Stimulated activated CD4-positive, alpha-beta T cell treated with anti-CD3 and anti-CD28 coated beads, TNF-alpha, amount 100 ng/mL, for 24 hours (primary cell): ENCODE measurements at regions not wholly inside any gene's neighbourhood (a gene's known extent, or its start where the extent isn't known, plus 50 kb on each side); places are given as distances from the start of the nearest gene placed in this dataset.

ENCODE experiments used
- DNase-seq, 3 experiments: peaks; one replicate each; pipeline ENCODE4 v3.0.0-alpha.2; 2020; ENCODE audit warnings: low read depth in 3 of 3

DNA sequence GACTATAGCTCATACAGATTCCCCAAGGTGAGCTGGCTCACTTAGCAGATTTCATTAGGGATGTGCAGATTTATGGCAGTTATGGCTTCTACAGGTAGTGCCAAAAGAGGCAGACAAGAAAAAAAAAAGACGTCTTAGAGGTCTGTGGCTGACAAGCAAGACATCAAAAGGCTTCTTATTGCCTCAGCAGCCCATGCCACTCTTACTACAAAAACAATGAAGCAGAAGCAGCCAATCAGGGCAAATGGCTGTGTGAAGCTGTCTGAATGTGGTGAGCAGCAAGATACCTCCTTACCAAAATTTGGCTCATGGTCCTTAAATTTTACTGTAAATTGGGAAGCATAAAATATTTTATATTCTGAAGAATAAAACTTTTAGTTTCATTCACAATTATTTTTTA lies 557.5 kb upstream of the GOLIM4 start:
- DNase-seq: no peak

DNA sequence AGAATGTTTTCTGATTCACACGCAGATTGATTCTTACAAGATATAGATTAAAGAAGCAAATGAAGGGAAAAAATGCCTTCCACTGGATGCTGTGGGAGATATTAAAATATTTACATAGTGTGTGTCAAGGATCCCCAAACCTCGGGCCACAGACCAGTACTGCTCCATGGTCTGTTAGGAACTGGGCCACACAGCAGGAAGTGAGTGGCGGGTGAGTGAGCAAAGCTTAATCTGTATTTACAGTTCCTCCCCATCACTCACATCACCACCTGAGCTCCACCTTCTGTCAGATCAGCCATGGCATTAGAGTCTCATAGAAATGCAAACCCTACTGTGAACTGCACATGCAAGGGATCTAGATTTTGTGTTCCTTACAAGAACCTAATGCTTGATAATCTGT lies 552.6 kb upstream of the GOLIM4 start:
- DNase-seq: no peak

DNA sequence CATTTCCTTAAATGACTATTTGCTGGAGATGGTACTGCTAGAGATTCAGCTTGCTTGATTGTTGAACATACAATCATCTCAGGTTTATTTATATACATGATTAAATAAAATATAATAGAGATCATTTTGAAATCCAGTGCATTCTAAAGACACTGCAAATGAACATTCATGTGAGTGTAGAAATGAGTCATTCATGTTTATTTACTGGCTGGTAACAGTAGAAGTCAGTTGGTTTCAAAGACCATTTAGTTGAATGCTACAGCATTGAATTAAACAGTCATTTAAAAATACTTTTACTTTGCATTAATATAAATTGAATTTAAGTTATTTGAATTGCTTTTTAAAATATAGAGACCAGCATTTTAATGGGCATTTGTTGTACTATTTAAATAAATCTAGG lies 551.9 kb upstream of the GOLIM4 start:
- no peak for DNase-seq

DNA sequence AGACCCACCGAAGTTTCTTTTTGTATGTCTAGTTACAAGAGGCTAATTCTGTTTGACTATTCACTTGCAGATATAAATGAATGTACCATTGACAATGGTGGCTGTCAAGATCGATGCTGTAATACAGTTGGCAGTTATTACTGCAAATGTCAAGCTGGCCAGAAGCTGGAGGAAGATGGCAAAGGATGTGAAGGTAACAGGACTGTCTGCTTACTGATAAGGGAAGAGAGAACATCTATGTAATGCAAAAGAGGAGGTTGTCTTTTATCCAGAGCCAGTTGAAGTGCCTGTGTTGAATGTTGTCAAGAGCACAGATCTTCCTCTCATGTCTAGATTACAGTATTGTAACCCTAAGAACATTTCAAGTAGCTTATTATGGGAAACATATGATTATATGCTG lies 549.5 kb upstream of the GOLIM4 start:
- no peak for DNase-seq

DNA sequence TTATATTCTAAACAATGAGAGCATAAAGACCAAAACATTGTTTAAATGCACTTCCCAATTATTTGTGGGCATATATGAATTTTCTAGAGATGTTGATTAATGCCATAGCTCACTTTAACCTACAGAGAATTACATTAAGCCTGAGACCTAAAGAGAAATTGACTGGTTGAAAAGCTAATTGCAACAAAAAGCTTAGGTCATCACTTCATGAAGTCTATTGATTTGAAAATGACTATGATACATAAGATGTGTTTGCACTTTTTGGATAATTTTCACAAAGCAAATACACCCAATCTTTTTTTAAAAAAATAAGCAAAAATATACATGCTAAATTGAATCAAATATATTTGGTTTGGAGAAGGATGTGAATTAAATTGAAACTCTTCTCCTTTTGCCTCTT lies 532.8 kb upstream of the GOLIM4 start:
- DNase-seq: no peak

DNA sequence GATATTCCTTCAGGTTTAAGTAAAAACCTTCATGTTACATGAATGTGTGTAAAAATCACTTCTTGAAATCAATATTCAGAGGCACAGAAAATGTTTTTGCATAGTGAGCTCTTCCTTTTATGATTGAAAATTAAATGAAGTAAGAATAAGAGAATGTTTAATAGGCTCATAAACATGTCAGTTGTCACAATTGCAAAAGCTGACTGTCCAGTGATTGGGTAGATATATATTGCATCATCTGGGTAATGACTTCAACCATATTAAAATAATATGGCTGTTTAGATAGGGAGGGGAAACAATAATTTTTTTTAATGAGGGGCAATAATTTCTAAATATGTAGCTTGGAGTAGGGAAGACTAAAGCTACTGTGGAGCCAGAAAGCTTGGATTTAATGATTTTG lies 529.8 kb upstream of the GOLIM4 start:
- no peak for DNase-seq

DNA sequence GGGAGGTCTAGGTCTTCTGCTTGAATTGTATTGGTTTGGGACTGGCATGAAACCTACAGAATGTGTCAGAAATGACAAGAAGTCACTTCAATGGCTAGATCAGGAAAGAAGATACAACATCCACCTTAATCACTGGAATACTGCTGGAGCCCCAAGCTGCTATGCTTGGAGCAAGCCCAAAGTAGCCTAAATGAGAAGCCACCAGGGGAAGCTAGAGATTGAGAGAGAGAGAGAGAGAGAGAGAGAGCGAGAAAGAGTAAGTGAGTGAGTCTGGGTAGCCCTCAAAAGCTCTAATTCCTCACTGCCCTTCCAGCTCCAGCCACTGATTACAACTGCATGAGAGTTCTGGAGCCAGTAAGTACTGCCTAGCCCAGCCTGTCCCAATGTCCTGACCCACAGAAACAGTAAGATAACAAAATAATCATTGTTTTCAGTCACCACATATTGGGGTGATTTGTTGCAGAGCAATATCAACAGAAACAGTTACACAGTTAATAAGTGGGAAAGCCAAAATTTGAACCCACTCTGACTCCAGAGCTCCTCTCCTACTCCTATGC lies 529.2 kb upstream of the GOLIM4 start:
- DNase-seq: no peak

DNA sequence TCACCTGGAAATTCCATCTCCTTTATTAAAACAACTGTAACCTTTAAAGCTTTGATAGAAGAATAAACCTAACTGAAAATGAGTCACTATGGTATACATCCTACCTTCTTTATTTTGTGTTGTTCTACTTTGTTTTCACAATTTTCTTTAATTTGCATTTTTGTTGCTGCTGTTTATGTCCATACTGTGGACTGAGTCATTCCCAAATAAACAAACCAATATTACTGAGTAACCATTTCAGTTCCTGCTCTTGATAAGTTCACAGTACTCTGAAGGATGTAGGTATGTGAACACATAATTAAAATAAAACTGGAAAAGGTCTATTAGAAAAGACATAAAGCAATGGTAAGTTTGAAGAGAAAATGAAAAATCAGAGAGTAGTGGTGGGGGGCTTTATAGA lies 528.5 kb upstream of the GOLIM4 start:
- DNase-seq: no peak

DNA sequence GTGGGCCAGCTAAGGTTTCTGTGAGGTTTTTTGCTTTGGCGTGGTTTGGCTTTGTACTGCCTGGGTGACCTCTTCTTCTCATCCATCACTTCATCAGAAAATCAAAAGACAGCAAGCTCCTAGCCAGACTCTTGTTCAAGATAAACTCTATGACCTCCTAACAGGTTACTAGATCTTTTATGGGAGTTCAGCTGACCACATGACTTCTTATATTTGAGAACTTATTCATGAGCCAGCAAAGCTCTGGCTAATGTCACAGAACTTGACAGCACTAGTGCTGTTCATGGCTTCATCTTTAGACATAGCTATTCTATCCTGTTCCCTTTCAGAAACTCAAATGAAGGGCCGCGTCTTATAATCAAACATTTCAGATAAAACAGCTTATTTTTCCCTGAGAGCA lies 527.1 kb upstream of the GOLIM4 start:
- no peak for DNase-seq

DNA sequence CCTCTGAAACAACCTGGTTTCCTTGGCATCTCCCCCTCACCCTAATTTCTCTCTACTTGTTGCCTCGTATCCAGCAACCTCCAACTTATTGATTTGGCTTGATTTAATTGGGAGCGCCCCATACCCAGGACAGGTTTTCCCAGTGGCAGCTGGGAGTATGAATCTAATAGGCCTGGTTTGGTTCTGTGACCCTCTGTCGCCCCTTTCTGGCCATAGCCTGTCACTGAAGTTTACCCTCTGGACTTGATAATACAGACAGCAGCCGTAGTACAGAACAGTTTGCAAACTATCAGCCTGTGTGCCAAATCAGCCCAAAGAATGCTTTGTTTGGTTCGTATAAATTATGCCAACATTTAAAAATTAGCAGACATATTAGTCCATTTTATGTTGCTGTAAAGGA lies 525.1 kb upstream of the GOLIM4 start:
- no peak for DNase-seq

DNA sequence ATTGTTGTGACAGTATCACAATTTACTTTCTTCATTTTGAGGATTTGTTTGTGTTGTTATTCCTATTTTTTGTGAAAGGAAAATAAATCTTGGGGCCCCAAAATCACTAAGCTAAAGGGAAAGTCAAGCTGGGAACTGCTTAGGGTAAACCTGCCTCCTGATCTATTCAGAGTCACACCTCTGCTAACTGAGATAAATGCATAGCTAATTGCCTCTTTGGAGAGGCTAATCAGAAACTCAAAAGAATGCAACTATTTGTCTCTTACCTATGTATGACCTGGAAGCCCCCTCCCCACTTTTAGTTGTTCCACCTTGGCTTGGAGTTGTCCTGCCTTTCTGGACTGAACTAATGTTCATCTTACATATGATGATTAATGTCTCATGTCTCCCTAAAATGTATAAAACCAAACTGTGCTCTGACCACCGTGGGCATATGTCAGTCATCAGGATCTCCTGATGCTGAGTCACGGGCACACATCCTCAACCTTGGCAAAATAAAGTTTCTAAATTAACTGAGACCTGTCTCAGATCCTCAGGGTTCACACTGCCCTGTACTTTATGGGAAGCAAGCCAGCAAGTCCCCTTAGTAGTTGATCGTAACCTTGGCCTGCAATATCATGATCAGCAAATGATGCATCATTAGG lies 523.2 kb upstream of the GOLIM4 start:
- DNase-seq: no peak

DNA sequence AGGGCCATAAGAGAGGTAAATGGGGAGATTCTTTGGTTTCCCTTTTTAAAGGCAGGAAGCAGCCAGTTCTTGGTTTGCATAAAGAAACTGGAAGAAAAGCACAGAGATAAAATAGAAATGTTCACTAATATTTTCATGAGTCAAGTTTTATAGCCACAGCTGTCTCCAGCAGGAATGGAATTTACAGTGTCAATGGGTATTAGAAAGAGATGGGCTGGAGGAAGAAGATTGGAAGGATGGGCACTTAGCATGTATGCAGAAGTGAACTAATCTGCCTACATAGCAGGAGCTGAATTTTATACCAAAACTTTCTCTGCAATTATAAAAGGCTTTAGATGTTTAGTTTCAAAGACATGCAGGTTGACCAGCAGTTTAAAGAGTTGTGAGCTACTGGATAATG lies 521.9 kb upstream of the GOLIM4 start:
- no peak for DNase-seq

DNA sequence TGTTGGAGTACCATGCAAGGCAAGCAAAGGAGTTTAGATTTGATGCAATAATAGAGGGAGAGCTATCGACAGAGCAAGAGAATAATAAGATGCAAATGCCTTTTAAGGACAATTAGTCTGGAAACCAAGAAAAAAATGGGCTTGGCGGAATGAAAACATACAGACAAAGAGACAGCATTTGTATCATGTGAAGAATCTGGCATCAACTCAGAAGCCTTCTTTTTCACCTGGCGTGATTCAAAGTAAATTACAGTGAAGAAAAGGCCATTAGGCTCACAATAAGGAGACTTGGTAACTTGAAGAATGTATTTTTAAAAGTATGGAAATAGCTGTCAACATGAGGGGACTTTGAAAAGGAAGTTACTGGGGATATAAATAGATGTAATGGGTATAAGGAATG lies 521.2 kb upstream of the GOLIM4 start:
- no peak for DNase-seq

DNA sequence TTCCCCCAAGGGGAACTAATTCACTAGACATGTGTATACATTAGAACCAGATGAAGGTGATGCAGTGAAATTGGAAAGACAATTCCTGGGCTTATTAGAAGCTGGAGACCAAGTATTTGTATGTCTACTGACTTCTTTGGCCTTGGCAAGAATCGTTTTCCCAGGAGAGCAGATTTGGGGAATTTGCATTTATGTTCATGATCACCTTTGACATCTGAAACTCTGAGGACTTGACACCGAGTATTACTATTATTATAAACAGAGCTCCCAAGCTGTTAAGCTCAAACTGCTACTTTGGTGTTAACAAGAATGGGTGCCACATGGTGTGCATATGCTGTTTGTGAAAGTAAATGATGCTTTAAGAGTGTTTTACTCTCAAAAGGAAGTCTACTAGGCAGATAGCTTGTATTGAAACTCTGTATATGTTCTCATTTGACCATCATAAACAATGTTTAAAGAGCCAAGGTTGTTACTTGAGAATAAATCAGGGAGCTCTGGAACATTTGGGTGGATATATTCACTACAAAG lies 519.8 kb upstream of the GOLIM4 start:
- DNase-seq: no peak

DNA sequence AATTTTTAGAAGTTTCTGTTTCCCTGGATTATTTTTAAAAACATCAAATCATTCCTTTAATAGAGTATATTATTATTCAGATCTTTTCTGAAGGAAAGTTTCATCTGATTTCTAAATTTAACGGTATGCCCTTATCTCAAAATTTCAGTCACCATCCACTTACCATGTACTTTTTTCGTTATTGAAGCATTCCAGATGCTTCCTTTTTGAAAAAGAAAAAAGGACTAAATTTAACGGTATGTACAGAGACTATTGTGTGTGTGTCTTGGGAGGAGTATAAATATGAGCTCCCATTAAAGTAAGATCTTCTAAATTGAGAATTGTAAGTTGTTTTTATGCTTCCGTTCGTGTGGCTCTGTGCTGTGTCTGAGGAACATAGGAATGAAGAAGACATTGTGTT lies 517.4 kb upstream of the GOLIM4 start:
- no peak for DNase-seq

DNA sequence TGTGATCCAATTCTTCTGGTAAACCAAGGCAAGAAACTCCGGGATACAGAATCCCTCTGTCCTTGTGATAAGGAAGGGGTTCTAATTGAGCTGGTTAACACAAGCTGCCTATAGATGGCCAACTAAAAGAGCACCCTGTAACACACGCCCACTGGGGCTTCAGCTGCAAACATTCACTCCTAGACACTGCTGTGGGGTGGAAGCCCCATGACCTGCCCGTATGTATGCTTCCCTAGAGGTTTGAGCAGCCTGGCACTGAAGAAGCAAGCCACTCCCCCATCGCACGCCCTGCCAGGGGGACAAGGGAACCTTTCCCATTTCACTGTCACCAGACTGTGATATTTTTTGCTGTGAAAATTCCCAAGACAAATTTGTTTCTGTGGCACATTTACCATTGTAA lies 516.9 kb upstream of the GOLIM4 start:
- no peak for DNase-seq

DNA sequence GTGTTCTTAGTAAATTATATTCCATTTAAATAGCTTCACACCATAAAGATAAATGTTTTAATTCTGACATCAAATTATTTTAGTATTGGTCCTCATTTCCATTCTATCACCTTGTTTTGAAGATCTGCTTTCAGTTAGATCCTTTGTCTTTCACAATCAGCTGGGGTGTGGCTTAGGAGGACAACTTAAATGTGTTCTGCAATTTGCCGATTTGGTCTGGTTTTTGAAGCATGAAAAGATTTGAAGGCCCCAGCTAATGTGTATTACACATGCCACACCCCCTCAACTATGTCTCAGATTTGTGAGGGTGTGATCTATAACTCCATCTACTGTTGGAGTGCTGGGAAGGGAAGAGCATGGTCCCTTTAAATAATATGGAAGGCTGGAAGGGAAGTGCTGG lies 516.1 kb upstream of the GOLIM4 start:
- no peak for DNase-seq

DNA sequence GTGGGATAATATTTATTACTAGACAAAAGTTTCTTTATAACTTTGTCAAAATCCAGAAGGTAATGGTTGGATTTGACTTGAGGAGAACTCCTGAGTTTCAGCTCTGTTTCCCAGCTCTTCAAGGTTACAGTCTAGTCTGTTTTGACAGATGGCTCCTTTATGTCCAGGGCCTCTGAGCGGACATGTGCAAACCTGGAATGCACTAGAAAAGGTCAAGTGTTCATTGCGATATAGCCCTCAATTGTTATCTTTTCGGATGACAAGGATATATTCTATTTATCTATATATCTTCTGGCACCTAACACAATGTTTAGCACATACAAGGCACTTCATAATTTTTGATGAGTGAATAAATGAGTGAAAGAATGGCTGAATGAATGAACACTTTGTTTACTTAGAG lies 513.2 kb upstream of the GOLIM4 start:
- DNase-seq: no peak

DNA sequence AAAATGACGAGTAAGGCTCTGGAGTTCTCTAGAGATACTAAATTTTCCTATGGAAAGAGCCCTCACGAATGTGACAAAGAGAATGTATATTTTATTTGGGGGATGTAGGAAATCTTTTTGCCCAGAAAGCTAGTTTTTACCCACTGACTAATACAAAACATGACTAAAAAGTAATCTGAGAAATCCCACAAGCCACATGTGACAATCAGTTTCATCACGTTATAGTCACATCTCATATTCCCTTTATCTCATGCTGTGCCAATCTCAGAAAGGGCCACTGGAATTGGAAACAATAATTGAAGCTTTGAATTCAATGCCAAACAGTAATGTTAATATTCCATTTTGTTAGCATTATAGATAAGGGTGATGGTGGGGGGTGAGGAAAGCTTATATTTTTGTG lies 509.0 kb upstream of the GOLIM4 start:
- no peak for DNase-seq

DNA sequence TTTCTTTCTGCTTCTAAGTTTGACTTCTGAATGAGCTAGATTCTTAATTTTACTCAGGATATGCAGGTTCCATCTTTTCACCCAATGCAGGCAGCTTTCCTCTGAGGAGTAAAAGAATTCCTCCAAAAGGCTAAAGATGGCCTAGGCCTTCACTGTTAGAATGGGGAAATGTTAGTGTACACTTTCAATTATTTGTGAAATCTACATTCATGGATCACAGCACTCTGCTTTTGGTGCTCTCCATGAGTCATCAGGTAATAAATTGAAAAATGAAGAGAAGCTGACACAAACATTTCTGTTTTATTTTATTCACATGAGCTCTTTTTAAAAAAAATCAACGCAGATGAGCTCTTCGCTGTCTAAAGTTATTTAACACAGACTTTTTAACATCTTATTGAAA lies 502.5 kb upstream of the GOLIM4 start:
- no peak for DNase-seq

DNA sequence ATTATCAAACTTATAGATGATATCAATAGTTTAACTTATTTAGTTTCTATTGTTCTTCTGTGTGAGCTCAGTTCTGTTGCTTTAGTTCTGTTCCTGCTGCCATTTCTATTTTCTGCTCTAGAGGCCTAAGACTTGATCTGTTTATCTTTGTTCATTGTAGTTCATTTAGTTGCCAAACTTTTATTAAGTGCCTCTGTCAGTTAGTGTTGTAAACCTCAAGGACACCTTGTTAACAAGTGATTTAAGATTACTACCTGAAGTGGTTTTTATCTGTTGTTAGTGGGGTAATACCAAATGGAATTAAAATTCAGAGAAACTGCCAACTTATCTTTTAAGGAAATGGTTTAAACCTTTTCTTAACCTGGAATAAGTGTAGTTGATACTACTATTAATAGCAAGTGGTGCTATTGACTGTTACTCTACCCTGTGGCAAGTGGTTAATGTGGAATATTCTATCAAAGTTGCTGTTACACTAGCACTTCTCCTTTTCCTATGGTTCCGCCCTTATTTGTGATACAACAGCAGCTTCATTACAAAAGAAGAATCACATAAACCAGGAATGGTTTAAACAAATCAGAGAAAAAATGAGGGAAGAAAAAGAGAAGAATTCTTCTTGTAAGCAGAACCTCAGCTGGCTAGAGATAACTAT lies 500.6 kb upstream of the GOLIM4 start:
- DNase-seq: no peak

DNA sequence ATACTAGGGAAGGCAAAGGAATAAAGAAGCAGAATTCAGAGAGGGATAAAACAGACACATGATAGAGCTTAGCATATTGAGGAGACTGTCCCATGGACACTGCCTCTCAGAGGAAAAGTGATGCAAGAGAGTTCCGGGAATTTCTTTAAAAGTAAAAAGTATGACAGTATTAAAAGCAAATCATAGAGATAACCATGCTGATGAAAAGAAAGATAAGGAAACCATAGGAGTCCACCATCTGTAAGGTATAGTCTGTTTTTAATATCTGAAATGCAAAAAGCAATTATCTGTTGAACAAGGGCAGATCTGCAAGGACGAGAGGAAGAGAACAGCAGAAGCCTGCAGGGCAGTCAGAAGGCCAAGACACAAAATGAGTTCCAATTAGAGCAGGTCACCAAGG lies 495.9 kb upstream of the GOLIM4 start:
- DNase-seq: no peak

DNA sequence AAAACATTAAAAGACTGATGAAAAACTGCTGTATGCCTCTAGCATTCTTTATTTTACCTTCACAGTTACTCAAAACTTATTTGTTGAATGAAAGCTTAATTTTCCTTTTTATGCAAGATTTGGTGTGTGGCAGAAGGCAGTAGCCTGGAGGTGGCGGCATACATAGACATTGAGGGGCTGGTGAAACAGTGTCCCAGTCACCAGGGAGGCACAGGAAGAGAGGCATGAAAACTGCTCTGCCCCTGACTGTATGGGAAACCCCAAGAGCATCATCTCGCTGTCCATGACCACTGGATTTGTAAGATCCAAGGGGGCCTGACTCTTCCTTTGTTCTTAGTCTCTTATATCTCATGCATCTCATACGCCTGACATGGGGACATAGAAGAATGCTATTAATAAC lies 493.7 kb upstream of the GOLIM4 start:
- DNase-seq: no peak

DNA sequence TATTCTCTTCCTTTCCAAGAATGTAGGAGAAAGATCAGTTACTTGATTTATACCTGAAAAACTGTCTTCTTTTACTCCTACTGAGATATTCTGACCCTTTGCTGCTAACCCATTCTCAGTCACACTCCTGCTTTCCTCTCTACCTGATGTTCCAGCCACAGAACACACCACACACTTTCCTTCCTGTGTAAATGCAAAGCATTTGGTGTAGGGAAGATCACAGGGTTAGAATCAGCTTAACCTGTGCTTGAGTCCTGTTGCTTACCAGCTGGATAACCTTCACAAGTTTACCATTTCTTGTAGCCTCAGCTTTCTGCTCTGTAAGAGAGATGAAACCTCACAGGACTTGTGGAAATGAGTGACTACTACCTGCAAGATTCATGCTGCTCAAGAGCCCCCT lies 489.8 kb upstream of the GOLIM4 start:
- DNase-seq: no peak
